ENCODE measurements at regions not wholly inside any gene's neighbourhood (a gene's known extent, or its start where the extent isn't known, plus 50 kb on each side); places are given as distances from the start of the nearest gene placed in this dataset.
"Not testable (repeated sequence)": the region's sequence is repeated elsewhere in the genome, so short reads cannot be mapped to it uniquely, and the experiment has no call there.

GRCh38 chrX:65610481-65610880, 57.0 kb upstream of the MSN start:
- DNase-seq (ENCODE audit: low spot score): no peak

GRCh38 chrX:65610040-65610439, 57.4 kb upstream of the MSN start:
- no peak for DNase-seq (ENCODE audit: low spot score)

DNA sequence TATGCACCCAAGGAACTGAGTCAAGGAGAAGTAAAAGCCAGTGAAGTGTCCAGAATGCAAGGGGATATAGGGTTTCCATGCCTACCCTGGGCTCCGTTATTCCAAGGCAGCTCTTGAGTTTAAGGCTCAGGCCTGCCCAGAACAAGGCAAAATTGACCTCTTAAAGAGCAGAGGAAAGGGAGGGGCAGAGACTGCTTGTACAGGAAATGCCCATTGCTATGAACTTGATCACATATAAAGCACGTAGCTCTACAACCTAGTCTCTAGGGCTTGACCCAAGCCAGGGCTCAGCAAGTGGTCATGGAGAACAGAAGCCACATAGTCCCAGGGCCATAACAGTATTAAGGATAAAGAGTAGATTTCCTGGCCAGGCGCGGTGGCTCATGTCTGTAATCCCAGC, 58.2 kb upstream of the MSN start:
- no peak for DNase-seq (ENCODE audit: low spot score)

DNA sequence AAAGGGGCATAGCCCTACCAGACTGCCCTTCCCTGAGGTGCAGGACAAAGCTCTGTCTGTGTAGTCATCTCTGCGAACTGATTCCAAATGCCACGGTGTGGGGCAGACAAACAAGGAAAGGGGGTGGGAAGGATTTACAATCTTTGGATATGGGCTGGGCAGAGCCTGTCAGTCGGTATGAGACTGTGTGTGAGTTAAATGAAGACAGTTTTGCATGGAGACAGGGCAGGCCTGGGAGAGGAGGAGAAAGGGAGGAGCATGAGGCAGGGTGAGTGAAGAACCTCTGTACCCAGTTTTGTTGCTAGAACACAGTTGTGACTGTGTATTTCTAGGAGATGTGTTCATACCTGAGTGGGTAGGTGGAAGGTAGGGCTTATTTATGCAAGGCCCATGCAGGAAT, 59.4 kb upstream of the MSN start:
- DNase-seq (ENCODE audit: low spot score): no peak

- no peak for DNase-seq (ENCODE audit: low spot score)
Measured at GRCh38 chrX:65607070-65607742, 60.2 kb upstream of the MSN start.

GRCh38 chrX:65602221-65602560, 65.3 kb upstream of the MSN start:
- DNase-seq (ENCODE audit: low spot score): no peak

- no peak for DNase-seq (ENCODE audit: low spot score)
Measured at GRCh38 chrX:65601530-65602220, 65.8 kb upstream of the MSN start.

DNA sequence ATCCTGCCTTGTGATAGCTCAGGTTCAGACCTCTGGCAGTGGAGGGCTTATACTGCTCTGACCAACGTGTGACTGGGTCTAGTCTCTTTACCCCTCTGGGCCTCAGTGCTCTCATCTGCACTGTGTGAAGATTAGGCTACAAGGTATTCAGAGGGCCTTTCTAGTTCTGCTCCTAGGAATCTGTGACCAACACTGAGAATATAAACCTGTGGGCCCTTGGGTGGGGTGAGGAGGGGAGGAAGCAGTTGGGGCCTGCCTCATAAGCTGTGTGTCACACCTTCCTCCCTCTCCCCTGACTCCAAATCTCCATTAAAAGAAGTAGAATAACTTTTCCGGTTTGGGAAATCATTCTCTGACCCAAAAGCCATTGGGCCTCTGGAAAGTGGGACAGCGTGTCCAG, 66.3 kb upstream of the MSN start:
- no peak for DNase-seq (ENCODE audit: low spot score)

- no peak for DNase-seq (ENCODE audit: low spot score)
Measured at GRCh38 chrX:65600106-65600505, 65.5 kb upstream of the LAS1L start.

DNA sequence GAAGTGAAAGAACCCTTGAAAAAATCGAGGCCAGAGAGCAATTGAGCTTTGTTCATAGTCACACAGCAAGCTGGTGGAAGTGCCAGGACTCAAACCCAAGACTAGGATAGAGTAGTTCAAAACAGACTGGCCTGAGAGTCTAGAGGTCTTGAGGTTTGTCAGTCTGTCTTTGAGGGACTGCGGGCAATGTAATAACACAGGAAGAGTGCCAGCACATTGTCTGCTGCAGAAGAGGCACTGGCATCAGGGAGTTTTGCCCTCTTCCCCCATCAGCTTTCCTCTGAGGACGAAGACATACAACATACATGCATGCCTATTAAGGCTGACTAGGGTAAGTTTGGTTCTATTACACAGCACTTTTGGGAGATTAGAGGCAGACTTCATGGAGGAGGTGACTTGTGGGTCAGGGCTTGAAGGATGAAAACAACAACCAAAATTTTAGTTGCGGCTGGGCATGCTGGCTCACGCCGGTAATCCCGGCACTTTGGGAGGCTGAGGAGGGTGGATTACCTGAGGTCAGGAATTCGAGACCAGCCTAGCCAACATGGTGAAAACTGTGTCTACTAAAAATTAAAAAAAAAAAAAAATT, 64.1 kb upstream of the LAS1L start:
- no peak for DNase-seq (ENCODE audit: low spot score)

DNA sequence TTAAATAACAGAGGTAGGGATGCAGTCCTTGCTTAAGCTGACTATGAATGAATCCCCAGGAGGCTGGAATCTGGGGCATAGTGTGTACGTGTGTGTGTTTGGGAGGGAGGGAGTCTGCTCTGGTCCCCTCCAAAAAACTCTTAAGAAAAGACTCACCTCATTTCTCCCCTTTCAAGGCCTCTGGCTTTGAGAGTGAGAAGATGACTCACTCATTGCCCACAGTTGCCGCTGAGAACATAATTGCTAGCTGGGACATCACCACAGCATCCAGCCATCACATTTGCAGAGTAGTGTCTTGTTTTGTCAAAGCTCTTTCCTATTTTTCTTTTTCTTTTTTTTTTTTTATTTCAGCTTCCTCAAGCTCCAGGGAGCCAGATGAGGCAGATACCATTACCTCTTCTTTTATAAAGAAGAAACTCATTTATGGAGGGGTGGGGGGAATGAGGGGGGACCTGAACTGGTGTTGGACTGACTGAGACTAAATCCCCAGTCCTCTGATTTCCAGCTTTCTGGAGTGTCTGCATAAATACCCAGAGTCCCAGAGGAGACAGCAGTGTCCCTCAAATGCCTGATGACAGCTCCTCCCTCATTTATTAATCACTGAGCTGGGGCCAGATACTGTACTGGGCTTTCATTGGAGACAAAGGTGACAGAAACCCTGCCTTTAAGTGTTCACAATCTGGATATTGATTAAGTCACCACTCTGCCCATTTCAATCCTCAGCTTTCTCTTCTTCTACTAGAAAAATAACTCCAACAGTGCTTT, 61.9 kb upstream of the LAS1L start:
- no peak for DNase-seq (ENCODE audit: low spot score)

- peak; percentile 79 for DNase-seq (ENCODE audit: low spot score)
Measured at GRCh38 chrX:65595460-65595876, 60.9 kb upstream of the LAS1L start.

- DNase-seq (ENCODE audit: low spot score): no peak
Measured at GRCh38 chrX:65591206-65591605, 56.6 kb upstream of the LAS1L start.

DNA sequence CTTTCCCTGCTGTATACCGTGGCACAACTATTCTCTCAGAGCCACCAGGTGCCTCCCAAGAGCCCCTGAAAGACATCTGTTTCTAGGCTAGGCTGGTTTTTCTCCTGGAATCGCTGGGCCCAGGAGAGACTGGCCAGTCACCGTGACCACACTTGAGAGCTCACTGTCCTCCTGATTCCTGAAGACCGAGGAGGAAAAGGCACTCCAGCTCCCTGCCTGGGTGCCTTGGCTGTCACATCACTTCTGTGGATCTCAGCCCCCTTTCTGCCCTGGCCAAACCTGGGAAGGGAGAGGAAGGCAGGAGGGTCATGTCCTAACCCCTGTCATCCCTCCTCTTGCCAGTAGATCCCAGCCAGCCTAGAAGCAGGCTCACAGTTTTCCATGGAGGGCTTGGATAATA, 54.7 kb upstream of the LAS1L start:
- DNase-seq (ENCODE audit: low spot score): no peak

GRCh38 chrX:65588795-65589194, 54.2 kb upstream of the LAS1L start:
- DNase-seq (ENCODE audit: low spot score): no peak

- DNase-seq (ENCODE audit: low spot score): peak; percentile 45
Measured at GRCh38 chrX:65587616-65588526, 53.3 kb upstream of the LAS1L start.

GRCh38 chrX:65586491-65586890, 51.9 kb upstream of the LAS1L start:
- DNase-seq (ENCODE audit: low spot score): no peak

DNA sequence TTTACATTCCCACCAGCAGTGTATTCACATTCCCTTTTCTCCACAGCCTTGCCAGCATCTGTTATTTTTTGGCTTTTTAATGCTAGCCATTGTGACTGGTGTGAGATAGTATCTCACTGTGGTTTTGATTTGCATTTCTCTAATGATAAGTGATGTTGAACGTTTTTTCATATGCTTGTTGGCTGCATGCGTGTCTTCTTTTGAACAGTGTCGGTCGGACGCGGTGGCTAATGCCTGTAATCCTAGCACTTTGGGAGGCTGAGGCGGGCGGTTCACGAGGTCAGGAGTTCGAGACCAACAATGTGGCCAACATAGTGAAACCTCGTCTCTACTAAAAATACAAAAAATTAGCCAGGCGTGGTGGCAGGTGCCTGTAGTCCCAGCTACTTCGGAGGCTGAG, 50.6 kb upstream of the LAS1L start:
- not testable (repeated sequence) for DNase-seq (ENCODE audit: low spot score)

All from hematopoietic multipotent progenitor cell treated with erythropoietin and hydrocortisone succinate and interleukin-3 and kit ligand, for 17 days (in vitro differentiated cells).